ENCODE measurements at regions not wholly inside any gene's neighbourhood (a gene's known extent, or its start where the extent isn't known, plus 50 kb on each side); places are given as distances from the start of the nearest gene placed in this dataset.

DNA sequence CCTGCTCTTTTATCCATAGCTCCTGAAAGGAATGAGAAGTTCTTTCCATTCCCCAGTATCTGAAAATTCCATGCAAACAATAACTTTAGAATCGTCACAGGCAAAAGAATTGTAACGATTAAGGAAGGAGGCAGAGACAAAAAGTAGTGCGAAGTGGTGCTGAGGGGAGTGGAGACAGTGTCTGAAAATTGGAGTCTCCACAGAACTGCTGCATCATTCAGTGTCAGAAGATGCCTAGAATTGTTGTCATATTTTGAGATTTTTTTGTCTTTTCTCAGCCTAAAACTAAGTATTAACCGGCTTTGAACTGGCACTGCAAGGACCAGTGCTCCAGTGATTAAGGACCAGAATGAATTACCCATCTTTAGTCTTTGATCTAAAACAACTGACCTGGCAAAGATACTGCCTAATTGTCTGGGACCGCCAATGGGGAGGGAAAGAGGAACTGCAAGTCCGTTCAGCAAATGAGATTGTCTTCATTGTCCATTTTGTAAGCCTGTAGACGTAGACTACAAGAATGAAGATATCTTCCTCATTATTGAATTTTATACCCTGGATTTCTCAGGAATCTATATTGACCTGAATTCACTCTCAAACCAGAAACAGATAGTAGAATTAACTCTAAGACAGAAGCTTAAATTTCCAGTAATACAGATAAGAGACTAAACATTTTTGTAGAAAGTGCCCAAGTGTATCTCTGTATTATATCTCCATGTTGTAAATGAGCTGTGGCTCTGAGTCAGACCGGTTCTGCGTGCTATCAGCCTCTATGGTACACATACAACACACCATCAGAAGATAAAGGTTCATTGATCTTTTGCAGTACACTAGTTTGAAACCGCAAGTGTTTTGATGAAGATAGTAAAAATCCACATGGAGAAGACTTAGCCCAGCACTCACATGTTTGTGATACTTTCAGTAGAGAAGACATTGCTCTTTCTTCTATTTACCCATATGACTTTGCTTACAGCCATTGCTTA, 293.2 kb downstream of the EFNB2 start:
- DNase-seq (ENCODE audit: low read depth) = no peak
- no peak overlapping the region for H3K4me3 ChIP-seq (ENCODE audit: low read depth, low read length)
- TF ChIP-seq CTCF (IDR thresholded peaks at IDR 0.05; ENCODE audit: low read depth, low read length) (no peak), POLR2A (IDR thresholded peaks at IDR 0.05; ENCODE audit: extremely low read depth, insufficient read length) (no peak), MAX (IDR thresholded peaks at IDR 0.05; ENCODE audit: low read depth, low read length) (no peak), MYC (IDR thresholded peaks at IDR 0.05; ENCODE audit: low read depth, low read length) (no peak)

DNA sequence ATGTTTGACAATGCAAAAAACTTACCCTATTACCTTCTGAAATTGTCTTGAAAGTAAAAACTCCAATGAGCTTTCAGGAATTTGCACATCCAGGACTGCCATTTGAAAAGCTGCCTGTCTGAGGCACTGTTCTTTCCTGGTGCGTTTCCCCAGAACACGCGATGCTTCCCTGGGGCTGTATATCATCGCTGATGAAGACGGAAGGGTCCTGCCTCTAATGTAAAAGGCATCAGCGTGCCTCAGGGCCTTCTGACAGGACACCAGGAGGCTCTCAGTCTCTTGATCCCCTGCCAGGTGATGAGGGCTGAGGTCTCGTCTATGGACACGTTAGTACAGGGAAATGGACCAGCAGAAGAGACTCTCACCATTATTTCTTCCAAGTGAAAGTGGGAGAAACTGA, 296.8 kb downstream of the EFNB2 start:
- no peak overlapping the region for H3K4me3 ChIP-seq (ENCODE audit: low read depth, low read length)
- no peak for DNase-seq (ENCODE audit: low read depth)
- no peak for TF ChIP-seq MYC (IDR thresholded peaks at IDR 0.05; ENCODE audit: low read depth, low read length)
- TF ChIP-seq POLR2A (IDR thresholded peaks at IDR 0.05; ENCODE audit: extremely low read depth, insufficient read length) = no peak
- no peak for TF ChIP-seq MAX (IDR thresholded peaks at IDR 0.05; ENCODE audit: low read depth, low read length)
- no peak for TF ChIP-seq CTCF (IDR thresholded peaks at IDR 0.05; ENCODE audit: low read depth, low read length)

GRCh38 chr13:106234636-106235035, 300.8 kb downstream of the EFNB2 start:
- TF ChIP-seq MYC (IDR thresholded peaks at IDR 0.05; ENCODE audit: low read depth, low read length) (no peak), MAX (IDR thresholded peaks at IDR 0.05; ENCODE audit: low read depth, low read length) (no peak), POLR2A (IDR thresholded peaks at IDR 0.05; ENCODE audit: extremely low read depth, insufficient read length) (no peak), CTCF (IDR thresholded peaks at IDR 0.05; ENCODE audit: low read depth, low read length) (no peak)
- H3K4me3 ChIP-seq (ENCODE audit: low read depth, low read length) = no peak overlapping the region
- DNase-seq (ENCODE audit: low read depth) = no peak

DNA sequence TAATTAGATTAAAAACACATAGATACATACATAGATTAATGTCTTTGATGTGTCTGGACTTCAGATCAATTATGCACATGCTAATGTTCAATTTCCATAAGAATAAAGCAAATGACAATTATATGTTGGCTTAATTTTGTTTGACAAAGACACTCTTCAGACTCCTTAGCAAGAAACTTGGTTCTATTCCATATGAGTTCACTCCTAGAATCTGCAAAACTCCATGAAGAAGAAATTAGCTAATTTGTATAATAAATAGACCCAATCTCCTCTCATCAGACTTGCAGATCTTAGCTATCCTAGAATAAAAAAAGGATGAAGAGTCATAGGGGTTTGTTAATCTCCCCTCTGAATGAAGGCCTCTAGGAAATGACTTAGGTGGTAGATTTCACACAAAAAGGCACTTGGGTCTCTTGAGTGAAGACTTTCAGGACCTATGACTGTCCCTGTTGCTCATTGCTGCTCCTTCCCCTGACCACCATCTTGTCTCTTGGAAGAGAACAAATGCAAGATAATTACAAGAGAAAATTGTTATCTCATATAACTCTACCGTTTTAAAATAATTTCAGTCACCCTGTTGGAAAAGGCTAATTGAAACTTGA, 302.2 kb downstream of the EFNB2 start:
- no peak overlapping the region for H3K4me3 ChIP-seq (ENCODE audit: low read depth, low read length)
- no peak for DNase-seq (ENCODE audit: low read depth)
- TF ChIP-seq POLR2A (IDR thresholded peaks at IDR 0.05; ENCODE audit: extremely low read depth, insufficient read length) = no peak
- no peak for TF ChIP-seq MAX (IDR thresholded peaks at IDR 0.05; ENCODE audit: low read depth, low read length)
- no peak for TF ChIP-seq MYC (IDR thresholded peaks at IDR 0.05; ENCODE audit: low read depth, low read length)
- no peak for TF ChIP-seq CTCF (IDR thresholded peaks at IDR 0.05; ENCODE audit: low read depth, low read length)

GRCh38 chr13:106232681-106233080, 302.8 kb downstream of the EFNB2 start:
- no peak for DNase-seq (ENCODE audit: low read depth)

More at GRCh38 chr13:106232681-106233080, 302.8 kb downstream of the EFNB2 start:
- TF ChIP-seq CTCF (IDR thresholded peaks at IDR 0.05; ENCODE audit: low read depth, low read length) (no peak), MYC (IDR thresholded peaks at IDR 0.05; ENCODE audit: low read depth, low read length) (no peak), POLR2A (IDR thresholded peaks at IDR 0.05; ENCODE audit: extremely low read depth, insufficient read length) (no peak), MAX (IDR thresholded peaks at IDR 0.05; ENCODE audit: low read depth, low read length) (no peak)
- no peak overlapping the region for H3K4me3 ChIP-seq (ENCODE audit: low read depth, low read length)

All from NB4 (cell line).